Fibroblast of villous mesenchyme (primary cell): ENCODE measurements at regions not wholly inside any gene's neighbourhood (a gene's known extent, or its start where the extent isn't known, plus 50 kb on each side); places are given as distances from the start of the nearest gene placed in this dataset.

Experiments used
- DNase-seq: peaks from one replicate; pipeline ENCODE4 v3.0.0-alpha.2; 2010; ENCODE audit warnings: low read depth
- H3K4me3 ChIP-seq: 2 replicates; pipeline ENCODE4 v1.5.1; 2011; ENCODE audit warnings: low read depth, mild to moderate bottlenecking, low read length
- TF ChIP-seq, protein P1 (sequence below): IDR thresholded peaks from 2 replicates; pipeline ENCODE4 v1.5.1; 2012; ENCODE audit warnings: low read depth, mild to moderate bottlenecking, low read length; ENCODE audit not compliant: insufficient read depth

GRCh38 chr5:119792161-119792799 lies 162.9 kb downstream of the FAM170A start:
- TF ChIP-seq, protein P1, sequence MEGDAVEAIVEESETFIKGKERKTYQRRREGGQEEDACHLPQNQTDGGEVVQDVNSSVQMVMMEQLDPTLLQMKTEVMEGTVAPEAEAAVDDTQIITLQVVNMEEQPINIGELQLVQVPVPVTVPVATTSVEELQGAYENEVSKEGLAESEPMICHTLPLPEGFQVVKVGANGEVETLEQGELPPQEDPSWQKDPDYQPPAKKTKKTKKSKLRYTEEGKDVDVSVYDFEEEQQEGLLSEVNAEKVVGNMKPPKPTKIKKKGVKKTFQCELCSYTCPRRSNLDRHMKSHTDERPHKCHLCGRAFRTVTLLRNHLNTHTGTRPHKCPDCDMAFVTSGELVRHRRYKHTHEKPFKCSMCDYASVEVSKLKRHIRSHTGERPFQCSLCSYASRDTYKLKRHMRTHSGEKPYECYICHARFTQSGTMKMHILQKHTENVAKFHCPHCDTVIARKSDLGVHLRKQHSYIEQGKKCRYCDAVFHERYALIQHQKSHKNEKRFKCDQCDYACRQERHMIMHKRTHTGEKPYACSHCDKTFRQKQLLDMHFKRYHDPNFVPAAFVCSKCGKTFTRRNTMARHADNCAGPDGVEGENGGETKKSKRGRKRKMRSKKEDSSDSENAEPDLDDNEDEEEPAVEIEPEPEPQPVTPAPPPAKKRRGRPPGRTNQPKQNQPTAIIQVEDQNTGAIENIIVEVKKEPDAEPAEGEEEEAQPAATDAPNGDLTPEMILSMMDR, result no peak
- DNase-seq, result peak; percentile 61
- no peak overlapping the region for H3K4me3 ChIP-seq

GRCh38 chr5:119795768-119796167 lies 166.4 kb downstream of the FAM170A start:
- TF ChIP-seq, protein P1, result no peak
- H3K4me3 ChIP-seq, result no peak overlapping the region
- DNase-seq, result peak; percentile 70

- TF ChIP-seq, protein P1, result no peak
- no peak overlapping the region for H3K4me3 ChIP-seq
- DNase-seq, result no peak
Observed at GRCh38 chr5:119801570-119801969, 172.2 kb downstream of the FAM170A start.

DNA sequence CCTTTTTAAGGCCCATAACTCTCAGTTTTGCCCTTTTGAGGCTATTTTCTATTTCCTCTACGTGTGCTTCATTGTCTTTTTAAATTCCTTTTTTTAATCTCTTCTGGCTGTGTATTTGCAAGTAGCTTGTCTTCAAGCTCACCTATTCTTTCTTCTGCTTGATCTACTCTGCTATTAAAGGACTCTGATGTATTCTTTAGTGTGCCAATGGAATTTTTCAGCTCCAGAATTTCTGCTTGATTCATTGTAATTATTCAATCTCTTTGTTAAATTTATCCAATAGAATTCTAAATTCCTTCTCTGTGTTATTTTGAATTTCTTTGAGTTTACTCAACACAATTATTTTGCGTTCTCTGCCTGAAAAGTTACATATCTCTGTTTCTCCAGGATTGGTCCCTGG lies 178.7 kb downstream of the FAM170A start:
- TF ChIP-seq, protein P1, result no peak
- no peak overlapping the region for H3K4me3 ChIP-seq

DNA sequence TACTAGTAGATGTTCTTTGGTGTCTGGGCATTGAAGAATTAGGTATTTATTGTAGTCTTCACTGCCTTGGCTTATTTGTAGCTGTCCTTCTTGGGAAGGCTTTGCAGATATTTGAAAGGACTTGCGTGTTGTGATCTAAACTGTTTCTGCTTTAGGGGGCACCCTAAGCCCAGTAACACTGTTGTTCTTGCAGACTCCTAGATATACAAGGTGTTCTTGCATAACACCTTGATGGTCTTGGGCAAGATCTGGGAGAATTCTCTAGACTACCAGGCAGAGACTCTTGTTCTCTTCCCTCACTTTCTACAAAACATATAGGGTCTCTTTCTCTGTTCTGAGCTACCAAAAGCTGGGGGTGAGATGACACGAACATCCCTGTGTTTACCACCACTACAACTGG lies 179.1 kb downstream of the FAM170A start:
- no peak for DNase-seq
- TF ChIP-seq, protein P1, result no peak
- no peak overlapping the region for H3K4me3 ChIP-seq

More for the DNA sequence above, 178.7 kb downstream of the FAM170A start:
- no peak for DNase-seq

GRCh38 chr5:119810217-119810616 lies 180.9 kb downstream of the FAM170A start:
- TF ChIP-seq, protein P1, result no peak
- H3K4me3 ChIP-seq, result no peak overlapping the region
- peak; percentile 30 for DNase-seq

GRCh38 chr5:119811458-119811857 lies 182.1 kb downstream of the FAM170A start:
- no peak overlapping the region for H3K4me3 ChIP-seq
- TF ChIP-seq, protein P1, result no peak
- DNase-seq, result no peak
